NOMO-1 treated with DMSO at 0.1 percent for 48 hours (cell line): ENCODE measurements at regions not wholly inside any gene's neighbourhood (a gene's known extent, or its start where the extent isn't known, plus 50 kb on each side); places are given as distances from the start of the nearest gene placed in this dataset.
"Not testable (repeated sequence)": the region's sequence is repeated elsewhere in the genome, so short reads cannot be mapped to it uniquely, and the experiment has no call there.

Source experiments
- DNase-seq: peaks from one replicate; lab custom pipeline; 2025; ENCODE audit not compliant: unreplicated experiment; lab: John Stamatoyannopoulos, UW

- DNase-seq: not testable (repeated sequence)
Measured at GRCh38 chr2:87567093-87567492, 180.8 kb upstream of the PLGLB2 start.

DNA sequence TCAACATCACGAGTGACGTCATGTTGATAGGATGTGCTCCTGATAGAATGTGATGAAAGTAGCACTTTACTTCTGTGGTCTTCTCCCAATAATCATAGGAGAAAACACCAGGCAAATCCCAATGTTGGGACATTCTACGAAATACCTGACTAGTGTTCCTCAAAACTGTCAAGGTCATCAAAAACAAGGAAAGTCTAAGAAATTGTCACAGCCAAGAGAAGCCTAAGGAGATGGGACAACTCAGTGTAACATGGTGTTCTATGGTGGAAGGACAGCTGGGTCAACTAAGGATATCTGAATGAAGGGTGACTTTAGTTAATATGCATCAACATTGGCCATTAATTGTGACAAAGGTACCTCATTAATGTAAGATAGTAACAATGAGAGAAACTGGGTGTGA lies 180.0 kb upstream of the PLGLB2 start:
- not testable (repeated sequence) for DNase-seq

GRCh38 chr2:87568554-87569278 lies 179.2 kb upstream of the PLGLB2 start:
- DNase-seq: not testable (repeated sequence)

- DNase-seq: not testable (repeated sequence)
Measured at GRCh38 chr2:87569689-87570397, 178.0 kb upstream of the PLGLB2 start.

DNA sequence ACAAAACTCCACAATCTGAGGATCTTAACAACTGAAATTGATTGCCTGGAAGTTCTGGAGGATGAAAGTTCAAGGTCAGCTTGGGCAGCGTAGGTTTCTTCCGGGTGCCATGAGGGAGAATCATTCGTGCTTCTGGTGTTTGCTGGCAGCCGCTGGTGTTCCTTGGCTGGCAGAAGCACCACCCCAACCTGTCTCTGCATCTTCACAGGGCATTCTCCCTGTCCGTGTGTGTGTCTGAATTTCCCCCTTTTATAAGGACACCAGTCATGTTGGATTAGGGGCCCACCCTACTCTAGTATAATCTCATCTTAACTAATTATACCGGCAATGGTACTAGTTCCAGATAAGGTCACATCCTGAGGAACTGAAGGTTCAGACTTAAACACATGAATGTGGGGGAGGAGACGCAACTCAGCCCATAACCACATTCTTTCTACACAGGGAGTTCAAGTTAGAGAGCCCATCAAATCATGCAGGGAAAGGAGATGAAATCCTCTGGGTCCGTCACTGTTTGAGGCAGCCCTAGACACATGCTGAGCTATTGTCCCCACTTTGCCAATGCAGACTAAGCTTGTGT lies 175.9 kb upstream of the PLGLB2 start:
- DNase-seq: not testable (repeated sequence)

DNA sequence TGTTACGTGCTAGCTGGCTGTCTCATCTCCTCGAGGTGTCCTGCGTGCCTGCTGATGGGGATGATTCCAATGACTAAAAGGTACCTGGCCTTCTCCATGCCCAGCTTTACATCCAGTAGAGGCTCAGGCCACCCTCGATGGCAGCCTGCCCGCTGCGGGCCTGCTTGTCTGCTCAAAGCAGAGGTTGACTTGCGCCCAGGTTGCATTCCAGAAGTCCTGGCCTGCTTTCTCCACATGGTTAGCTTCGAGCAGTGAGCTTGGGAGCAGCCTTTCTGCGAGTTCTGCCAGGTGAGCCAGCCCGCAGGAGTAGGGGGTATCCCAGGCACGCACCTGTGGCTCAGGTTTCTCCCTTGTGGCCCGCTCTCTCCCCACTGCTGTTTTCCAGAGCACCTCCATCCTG lies 175.0 kb upstream of the PLGLB2 start:
- not testable (repeated sequence) for DNase-seq

DNA sequence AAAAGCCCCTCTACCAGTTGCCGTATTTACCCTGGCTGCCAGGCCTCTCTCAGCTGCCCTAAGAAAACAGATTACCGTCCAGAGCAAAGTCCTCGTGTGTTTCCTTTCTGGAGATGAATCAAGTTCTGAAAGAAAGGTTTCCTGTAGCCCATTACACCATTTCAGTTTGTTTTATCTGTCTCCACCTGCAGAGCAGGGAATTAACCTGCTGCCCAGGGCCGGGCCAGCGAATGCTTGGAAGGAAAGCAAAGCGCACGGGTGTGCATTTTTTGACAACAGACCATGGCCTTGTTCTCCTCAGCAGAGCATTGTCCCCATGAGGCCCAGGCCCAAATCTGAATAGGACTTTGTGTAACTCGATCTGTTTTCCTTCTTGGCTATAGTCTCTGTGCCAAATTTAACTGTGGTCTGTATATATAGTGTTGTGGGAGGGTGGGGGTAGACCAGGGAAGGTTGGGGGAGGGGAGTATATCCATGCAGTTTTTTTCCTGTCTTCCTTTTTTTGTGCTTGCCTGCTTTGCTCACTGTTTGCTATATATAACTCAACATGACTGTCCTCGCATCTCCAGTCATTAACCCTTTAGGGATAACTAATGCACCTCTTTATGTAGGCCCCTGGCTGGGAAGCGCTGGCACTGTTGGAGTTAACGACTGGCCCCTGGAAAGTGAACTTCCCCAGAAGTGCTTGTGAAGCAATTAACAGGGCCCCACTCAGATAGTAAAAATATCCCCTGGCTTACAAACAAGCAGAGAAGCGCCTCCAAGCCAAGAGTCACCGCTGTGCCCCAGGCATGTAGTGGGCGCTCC lies 174.3 kb upstream of the PLGLB2 start:
- DNase-seq: not testable (repeated sequence)

GRCh38 chr2:87574193-87575119 lies 173.4 kb upstream of the PLGLB2 start:
- not testable (repeated sequence) for DNase-seq

DNA sequence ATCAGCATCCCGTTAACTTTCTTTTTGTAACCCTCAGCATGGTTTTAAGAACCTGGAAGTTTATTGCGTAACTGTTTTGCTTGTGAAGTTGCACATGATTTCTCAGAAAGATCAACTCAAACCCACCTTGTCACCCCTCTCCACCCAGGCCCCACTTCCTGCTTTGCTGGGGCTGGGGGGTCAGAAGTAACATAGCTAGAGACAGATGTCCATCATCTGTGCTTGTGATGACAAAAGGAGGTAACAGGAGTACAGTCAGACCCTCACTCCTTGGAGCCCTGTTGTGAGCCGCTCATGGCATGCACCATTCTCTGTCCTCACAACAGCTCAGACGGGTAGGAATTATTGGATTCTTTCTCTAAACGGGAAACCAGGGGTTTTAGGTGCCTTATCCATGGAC lies 172.7 kb upstream of the PLGLB2 start:
- DNase-seq: not testable (repeated sequence)

GRCh38 chr2:87577358-87577757 lies 170.5 kb upstream of the PLGLB2 start:
- DNase-seq: not testable (repeated sequence)

- not testable (repeated sequence) for DNase-seq
Measured at GRCh38 chr2:87582152-87582551, 165.7 kb upstream of the PLGLB2 start.

DNA sequence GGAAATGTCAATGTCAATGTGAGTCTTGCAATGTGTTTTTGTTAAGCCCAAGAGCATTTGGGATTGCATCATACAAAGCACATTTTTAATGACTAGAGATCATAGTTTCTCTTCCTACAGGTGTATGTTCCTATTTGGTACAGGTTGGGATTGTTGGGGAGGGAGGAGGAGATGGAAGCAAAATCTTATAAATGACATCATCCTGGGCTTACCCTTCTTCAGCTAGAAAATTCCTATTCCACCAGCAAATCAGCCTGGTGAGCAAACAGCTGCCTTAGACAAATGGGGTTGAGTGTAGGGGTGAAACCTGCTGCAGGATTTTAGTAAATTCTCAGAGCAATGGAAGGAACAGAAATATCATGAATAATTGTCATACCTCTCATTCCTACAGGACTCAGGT lies 165.3 kb upstream of the PLGLB2 start:
- DNase-seq: not testable (repeated sequence)

DNA sequence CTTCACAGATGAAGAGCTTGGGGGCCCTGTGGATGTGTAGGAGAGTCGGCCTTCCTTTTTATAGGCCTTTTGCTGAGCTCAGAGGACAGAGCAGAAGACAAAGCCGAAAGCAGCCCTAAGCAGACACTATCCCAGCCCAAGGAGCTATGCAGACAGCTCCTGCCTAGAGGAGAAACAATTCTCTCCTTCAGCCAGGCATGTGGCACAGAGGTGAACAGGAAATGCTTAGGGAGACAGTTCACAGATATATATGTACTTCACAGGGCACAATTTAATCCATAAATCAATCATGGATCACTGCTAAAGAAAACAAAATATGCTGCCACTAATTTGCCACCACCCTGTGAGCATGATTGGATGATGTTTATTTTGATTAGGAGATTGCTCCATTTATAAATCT lies 164.5 kb upstream of the PLGLB2 start:
- not testable (repeated sequence) for DNase-seq

- DNase-seq: not testable (repeated sequence)
Measured at GRCh38 chr2:87583803-87584202, 164.1 kb upstream of the PLGLB2 start.

GRCh38 chr2:87584268-87584906 lies 163.5 kb upstream of the PLGLB2 start:
- DNase-seq: not testable (repeated sequence)

- not testable (repeated sequence) for DNase-seq
Measured at GRCh38 chr2:87587934-87588333, 160.0 kb upstream of the PLGLB2 start.

DNA sequence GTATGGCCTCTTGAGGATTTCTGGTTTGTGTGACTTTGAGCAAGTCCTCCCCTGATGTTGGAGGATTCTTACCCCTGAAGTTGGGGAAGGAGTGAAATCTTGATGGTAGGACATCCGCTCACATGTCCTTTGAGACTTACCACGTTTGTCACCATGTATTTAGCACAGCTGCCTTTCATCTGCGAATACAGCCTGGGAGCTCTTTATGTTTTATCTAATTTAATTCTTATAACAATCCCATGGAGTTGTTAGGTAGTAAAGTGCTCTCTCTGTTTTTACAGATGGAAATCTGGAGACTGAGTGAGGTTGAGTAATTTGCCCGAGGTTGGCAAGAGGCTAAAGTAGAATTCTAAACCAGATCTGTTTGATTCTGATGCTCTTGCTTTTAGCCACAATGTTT lies 154.9 kb upstream of the PLGLB2 start:
- DNase-seq: not testable (repeated sequence)

DNA sequence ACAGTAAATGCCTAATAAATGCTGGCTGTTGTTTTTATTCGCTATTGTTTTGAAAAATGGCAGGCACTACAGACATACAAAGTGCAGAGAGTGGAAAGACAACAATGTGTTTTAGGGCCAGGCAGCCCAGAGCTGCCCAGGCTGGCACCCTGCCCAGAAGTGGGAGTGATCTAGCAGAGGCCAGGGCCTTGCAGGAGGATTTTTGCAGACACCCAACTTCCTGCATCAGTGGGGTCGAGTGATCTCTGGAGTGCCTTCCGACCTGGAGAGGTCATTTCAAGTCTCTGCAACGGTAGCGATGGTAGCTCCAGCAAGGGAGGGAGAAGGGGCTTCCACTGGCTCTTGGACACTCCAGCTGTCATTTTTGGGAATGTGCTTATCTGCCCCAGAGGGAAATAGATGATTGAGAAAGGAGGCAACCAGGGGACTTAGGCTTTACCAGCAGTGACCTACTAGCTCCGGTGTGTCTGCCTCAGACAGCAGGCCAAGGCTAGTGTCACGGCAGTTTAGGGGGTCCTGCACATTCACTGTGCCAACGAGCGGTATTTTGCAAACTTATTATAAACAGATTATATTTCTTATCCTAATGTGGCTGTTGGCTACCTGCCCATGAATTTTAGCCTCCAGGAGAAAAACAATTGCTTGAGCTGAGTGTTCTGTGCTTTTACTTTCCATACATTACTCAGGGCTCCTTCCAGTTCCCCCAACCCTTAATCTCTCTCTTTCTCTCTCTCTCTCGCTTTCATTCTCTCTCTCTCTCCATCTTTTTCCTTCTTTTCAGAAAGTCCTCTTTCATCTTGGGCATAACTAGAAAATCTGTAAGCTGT lies 153.9 kb upstream of the PLGLB2 start:
- DNase-seq: not testable (repeated sequence)

DNA sequence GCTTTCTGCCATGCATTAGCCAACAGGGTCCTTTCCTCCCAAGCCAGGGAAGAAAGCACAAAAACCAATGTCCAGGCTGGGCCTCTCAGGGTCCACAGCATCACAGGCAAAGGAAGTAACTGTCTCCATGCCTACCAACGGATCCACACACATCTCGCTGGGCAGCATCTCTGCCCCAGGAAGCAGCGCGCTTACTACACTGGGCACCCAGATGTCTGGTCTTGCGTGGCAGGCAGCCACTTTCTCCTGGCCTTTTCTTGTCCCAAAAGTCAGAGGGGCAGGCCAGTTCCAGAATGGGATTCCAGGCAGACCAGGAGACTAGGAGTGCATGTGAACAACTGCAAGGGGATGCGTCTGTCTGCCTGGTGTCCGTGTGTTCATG lies 153.3 kb upstream of the PLGLB2 start:
- DNase-seq: not testable (repeated sequence)
